SH-SY5Y (cell line): ENCODE measurements at regions not wholly inside any gene's neighbourhood (a gene's known extent, or its start where the extent isn't known, plus 50 kb on each side); places are given as distances from the start of the nearest gene placed in this dataset.

Experiments
- GATA2 ChIP-seq: IDR thresholded peaks from 2 replicates; pipeline ENCODE4 v1.6.1; 2011; ENCODE audit warnings: mild to moderate bottlenecking, low read depth, low read length
- GATA3 ChIP-seq: IDR thresholded peaks from 2 replicates; pipeline ENCODE4 v1.6.1; 2011; ENCODE audit warnings: low read depth, mild to moderate bottlenecking, low read length, moderate library complexity

GRCh38 chr6:12657884-12658283, 58.7 kb upstream of the PHACTR1 start:
- TF ChIP-seq GATA2 (no peak), GATA3 (no peak)
